ENCODE measurements at regions not wholly inside any gene's neighbourhood (a gene's known extent, or its start where the extent isn't known, plus 50 kb on each side); places are given as distances from the start of the nearest gene placed in this dataset.

DNA sequence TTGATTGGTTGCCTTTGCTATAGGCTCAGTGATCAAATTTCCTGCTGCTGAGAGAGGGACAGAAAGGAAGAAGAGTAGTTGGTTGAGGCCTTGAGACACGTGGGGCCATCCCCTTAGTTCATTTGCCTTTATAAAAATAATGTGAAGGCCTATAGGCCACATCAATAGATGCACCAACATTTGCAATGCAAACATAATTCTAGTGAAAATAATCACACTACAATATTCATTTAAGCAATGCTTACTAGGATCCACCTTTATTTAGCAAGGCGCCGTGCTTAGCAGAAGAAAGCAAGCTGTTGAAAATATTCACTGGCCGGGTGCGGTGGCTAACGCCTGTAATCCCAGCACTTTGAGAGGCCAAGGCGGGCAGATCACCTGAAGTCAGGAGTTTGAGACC is 105.3 kb upstream of the CXCR4 start:
- no peak for TF ChIP-seq NPAS2 (CRISPR knock-in tag; IDR thresholded peaks at IDR 0.05; ENCODE audit: borderline replicate concordance)
- no peak for TF ChIP-seq POLR2A (IDR thresholded peaks at IDR 0.05; ENCODE audit: low read length)
- TF ChIP-seq, protein P1, sequence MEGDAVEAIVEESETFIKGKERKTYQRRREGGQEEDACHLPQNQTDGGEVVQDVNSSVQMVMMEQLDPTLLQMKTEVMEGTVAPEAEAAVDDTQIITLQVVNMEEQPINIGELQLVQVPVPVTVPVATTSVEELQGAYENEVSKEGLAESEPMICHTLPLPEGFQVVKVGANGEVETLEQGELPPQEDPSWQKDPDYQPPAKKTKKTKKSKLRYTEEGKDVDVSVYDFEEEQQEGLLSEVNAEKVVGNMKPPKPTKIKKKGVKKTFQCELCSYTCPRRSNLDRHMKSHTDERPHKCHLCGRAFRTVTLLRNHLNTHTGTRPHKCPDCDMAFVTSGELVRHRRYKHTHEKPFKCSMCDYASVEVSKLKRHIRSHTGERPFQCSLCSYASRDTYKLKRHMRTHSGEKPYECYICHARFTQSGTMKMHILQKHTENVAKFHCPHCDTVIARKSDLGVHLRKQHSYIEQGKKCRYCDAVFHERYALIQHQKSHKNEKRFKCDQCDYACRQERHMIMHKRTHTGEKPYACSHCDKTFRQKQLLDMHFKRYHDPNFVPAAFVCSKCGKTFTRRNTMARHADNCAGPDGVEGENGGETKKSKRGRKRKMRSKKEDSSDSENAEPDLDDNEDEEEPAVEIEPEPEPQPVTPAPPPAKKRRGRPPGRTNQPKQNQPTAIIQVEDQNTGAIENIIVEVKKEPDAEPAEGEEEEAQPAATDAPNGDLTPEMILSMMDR (IDR thresholded peaks at IDR 0.05): no peak

Data from A549 (cell line).